ENCODE measurements at regions not wholly inside any gene's neighbourhood (a gene's known extent, or its start where the extent isn't known, plus 50 kb on each side); places are given as distances from the start of the nearest gene placed in this dataset.
"Not testable (repeated sequence)": the region's sequence is repeated elsewhere in the genome, so short reads cannot be mapped to it uniquely, and the experiment has no call there.

- not testable (repeated sequence) for DNase-seq
Observed at GRCh38 chr20:26373066-26373465, 676.4 kb upstream of the ZNF337 start.

- no peak for DNase-seq
Observed at GRCh38 chr20:26354511-26354910, 657.9 kb upstream of the ZNF337 start.

- no peak for DNase-seq
Observed at GRCh38 chr20:26347396-26347795, 650.7 kb upstream of the ZNF337 start.

GRCh38 chr20:26340460-26341065 is 643.9 kb upstream of the ZNF337 start:
- DNase-seq: not testable (repeated sequence)

GRCh38 chr20:26324177-26324576 is 627.5 kb upstream of the ZNF337 start:
- no peak for DNase-seq

GRCh38 chr20:26315054-26315453 is 618.4 kb upstream of the ZNF337 start:
- DNase-seq: no peak

- DNase-seq: not testable (repeated sequence)
Observed at GRCh38 chr20:26309720-26310119, 613.1 kb upstream of the ZNF337 start.

- no peak for DNase-seq
Observed at GRCh38 chr20:26308961-26309360, 612.3 kb upstream of the ZNF337 start.

- DNase-seq: no peak
Observed at GRCh38 chr20:26295006-26295405, 598.4 kb upstream of the ZNF337 start.

GRCh38 chr20:26288379-26289061 is 591.9 kb upstream of the ZNF337 start:
- DNase-seq: not testable (repeated sequence)

- DNase-seq: no peak
Observed at GRCh38 chr20:26279238-26279637, 582.6 kb upstream of the ZNF337 start.

- DNase-seq: no peak
Observed at GRCh38 chr20:26277339-26277738, 580.7 kb upstream of the ZNF337 start.

GRCh38 chr20:26276554-26277210 is 580.0 kb upstream of the ZNF337 start:
- peak; percentile 8 for DNase-seq

- DNase-seq: not testable (repeated sequence)
Observed at GRCh38 chr20:26268762-26269161, 572.1 kb upstream of the ZNF337 start.

GRCh38 chr20:26260925-26261324 is 564.3 kb upstream of the ZNF337 start:
- not testable (repeated sequence) for DNase-seq

GRCh38 chr20:26252311-26252975 is 555.8 kb upstream of the ZNF337 start:
- DNase-seq: not testable (repeated sequence)

- DNase-seq: not testable (repeated sequence)
Observed at GRCh38 chr20:26251376-26251775, 554.7 kb upstream of the ZNF337 start.

- not testable (repeated sequence) for DNase-seq
Observed at GRCh38 chr20:26250249-26251114, 553.8 kb upstream of the ZNF337 start.

GRCh38 chr20:26243731-26244130 is 547.1 kb upstream of the ZNF337 start:
- no peak for DNase-seq

- DNase-seq: not testable (repeated sequence)
Observed at GRCh38 chr20:26220609-26221008, 524.0 kb upstream of the ZNF337 start.

- not testable (repeated sequence) for DNase-seq
Observed at GRCh38 chr20:26219546-26219945, 522.9 kb upstream of the ZNF337 start.

- DNase-seq: peak; percentile 73
Observed at GRCh38 chr20:26218301-26218700, 521.6 kb upstream of the ZNF337 start.
